ENCODE measurements at regions not wholly inside any gene's neighbourhood (a gene's known extent, or its start where the extent isn't known, plus 50 kb on each side); places are given as distances from the start of the nearest gene placed in this dataset.

DNA sequence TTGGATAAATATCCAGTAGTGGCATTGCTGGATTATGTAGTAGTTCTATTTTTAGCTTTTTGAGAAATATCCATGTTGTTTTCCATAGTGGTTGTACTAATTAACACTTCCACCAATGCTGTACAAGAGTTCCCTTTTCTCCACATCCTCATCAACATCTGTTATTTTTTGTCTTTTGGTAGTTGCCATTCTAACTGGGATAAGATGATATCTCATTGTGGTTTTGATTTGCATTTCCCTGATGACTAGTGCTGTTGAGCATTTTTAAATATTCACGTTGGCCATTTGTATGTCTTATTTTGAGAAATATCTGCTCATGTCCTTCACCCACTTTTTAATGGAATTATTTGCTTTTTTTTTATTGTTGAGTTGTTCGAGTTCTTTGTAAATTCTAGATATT, 183.9 kb downstream of the PTPRU start:
- no peaks in the 10 kb centered on the region for H3K4me1 ChIP-seq (ENCODE audit: control insufficient read depth in 1 of 2, insufficient read depth in 1 of 2, low read depth in 1 of 2, low read length in 1 of 2)
- no peak overlapping the region for H3K4me3 ChIP-seq (ENCODE audit: low read depth in 1 of 2, low read length in 1 of 2)
- TF ChIP-seq, protein P1, sequence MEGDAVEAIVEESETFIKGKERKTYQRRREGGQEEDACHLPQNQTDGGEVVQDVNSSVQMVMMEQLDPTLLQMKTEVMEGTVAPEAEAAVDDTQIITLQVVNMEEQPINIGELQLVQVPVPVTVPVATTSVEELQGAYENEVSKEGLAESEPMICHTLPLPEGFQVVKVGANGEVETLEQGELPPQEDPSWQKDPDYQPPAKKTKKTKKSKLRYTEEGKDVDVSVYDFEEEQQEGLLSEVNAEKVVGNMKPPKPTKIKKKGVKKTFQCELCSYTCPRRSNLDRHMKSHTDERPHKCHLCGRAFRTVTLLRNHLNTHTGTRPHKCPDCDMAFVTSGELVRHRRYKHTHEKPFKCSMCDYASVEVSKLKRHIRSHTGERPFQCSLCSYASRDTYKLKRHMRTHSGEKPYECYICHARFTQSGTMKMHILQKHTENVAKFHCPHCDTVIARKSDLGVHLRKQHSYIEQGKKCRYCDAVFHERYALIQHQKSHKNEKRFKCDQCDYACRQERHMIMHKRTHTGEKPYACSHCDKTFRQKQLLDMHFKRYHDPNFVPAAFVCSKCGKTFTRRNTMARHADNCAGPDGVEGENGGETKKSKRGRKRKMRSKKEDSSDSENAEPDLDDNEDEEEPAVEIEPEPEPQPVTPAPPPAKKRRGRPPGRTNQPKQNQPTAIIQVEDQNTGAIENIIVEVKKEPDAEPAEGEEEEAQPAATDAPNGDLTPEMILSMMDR (IDR thresholded peaks at IDR 0.05): no peak
- H3K9me3 ChIP-seq: no peaks in the 10 kb centered on the region
- H3K27ac ChIP-seq: no peak overlapping the region
- H3K27me3 ChIP-seq: peaks cover 6% of the 10 kb centered on the region
- no peaks in the 10 kb centered on the region for H3K36me3 ChIP-seq

DNA sequence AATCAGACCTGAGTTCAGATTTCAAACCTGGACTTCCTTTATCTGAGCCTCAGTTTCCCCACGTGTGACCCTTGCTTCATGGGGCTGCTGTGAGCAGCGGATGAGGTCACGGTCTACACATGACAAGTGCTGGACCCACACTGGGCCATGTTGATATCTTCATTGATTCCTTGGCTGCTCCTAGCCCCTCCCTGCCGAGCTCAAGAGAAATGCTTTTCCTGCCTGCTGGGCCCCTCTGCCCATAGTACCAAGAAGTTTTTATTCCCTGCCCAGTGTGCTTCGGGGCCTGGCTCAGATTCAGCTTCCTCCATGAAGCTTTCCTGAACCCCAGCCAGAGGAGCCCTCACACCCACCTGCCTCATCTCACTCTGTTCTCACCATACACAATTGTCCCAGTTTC, 181.6 kb downstream of the PTPRU start:
- TF ChIP-seq, protein P1 (IDR thresholded peaks at IDR 0.05): no peak
- H3K27me3 ChIP-seq: peaks cover 6% of the 10 kb centered on the region
- no peak overlapping the region for H3K27ac ChIP-seq
- no peak overlapping the region for H3K4me3 ChIP-seq (ENCODE audit: low read depth in 1 of 2, low read length in 1 of 2)
- H3K4me1 ChIP-seq (ENCODE audit: control insufficient read depth in 1 of 2, insufficient read depth in 1 of 2, low read depth in 1 of 2, low read length in 1 of 2): no peaks in the 10 kb centered on the region
- H3K36me3 ChIP-seq: no peaks in the 10 kb centered on the region
- no peaks in the 10 kb centered on the region for H3K9me3 ChIP-seq

DNA sequence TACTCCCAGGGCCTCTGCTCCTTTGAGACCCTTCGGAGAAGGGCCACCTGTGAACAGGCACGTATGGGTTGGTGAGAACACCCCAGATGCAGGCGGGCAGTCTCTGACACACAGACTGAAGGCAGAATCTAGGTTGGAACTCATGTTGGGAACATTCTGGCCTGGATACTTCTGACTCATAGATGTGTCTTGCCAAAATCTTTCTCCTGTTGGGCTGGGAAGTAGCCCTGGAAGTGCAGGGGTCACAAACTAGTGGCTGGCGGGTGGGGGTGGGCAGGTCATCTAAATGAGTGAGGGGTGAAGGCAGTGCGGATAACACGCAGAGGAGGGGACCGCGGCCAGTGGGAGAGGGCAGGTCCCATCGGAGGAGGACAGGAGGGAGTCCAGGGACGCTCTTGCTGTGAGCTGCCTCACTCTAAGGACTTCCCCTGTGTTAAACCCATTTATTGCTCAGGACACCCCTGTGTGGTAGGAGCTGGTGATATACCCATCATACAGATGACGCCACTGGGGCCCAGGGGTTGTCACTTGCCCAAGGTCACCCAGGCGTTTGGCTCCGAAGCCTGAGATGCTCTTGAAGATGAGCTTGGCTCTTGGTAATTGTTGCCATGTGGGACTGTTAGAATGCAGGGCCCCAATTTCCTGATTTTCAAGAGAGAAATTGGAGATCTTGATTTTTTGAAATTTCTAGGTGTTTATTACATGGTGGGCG, 181.0 kb downstream of the PTPRU start:
- Histone ChIP-seq H3K27ac (no peak overlapping the region), H3K9me3 (no peaks in the 10 kb centered on the region), H3K4me3 (ENCODE audit: low read depth in 1 of 2, low read length in 1 of 2) (no peak overlapping the region), H3K36me3 (no peaks in the 10 kb centered on the region), H3K4me1 (ENCODE audit: control insufficient read depth in 1 of 2, insufficient read depth in 1 of 2, low read depth in 1 of 2, low read length in 1 of 2) (no peaks in the 10 kb centered on the region), H3K27me3 (peaks cover 12% of the 10 kb centered on the region)
- TF ChIP-seq, protein P1 (IDR thresholded peaks at IDR 0.05): no peak

DNA sequence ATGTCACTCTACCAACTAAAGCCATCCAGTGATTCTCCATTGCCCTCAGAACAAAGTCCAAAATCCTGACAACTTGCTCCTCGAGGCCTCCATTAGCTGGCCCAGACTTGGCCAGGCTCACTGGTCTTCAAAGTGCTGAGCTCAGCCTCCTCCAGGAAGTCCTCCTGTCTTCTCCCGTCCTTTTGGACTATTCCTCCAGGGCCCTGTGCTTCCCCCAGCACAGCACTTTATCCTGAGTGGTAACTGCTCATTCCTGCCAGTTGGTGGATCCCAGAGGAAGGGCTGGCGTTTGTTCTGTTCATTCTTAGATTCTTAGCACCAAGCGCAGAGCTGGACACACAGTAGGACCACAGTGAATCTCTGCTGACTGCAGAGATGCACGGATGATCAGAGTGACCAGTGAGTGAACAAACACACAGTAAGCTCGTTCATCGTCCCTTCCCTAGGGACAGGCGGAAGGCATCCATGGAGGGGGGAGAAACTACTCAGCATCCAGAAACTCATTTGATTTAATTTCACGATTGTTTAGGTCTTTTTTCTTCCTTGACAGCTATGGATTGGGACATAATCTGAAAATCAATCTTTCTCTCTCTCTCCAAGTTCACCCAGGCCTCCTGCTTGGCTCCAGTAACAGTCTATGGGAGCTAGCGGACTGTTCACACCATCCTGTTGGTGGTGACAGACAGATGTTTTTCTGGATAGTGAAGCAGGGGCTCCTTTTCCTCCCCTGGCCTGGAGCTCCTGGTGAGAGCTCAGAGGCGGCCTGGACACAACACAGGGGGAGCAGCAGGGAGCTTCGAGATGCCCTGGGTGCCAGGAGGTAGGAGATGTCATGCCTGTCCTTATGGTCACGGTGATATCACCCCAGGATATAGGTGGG, 180.2 kb downstream of the PTPRU start:
- Histone ChIP-seq H3K4me1 (ENCODE audit: control insufficient read depth in 1 of 2, insufficient read depth in 1 of 2, low read depth in 1 of 2, low read length in 1 of 2) (no peaks in the 10 kb centered on the region), H3K27ac (no peak overlapping the region), H3K27me3 (peaks cover 12% of the 10 kb centered on the region), H3K36me3 (no peaks in the 10 kb centered on the region), H3K4me3 (ENCODE audit: low read depth in 1 of 2, low read length in 1 of 2) (no peak overlapping the region), H3K9me3 (no peaks in the 10 kb centered on the region)
- TF ChIP-seq, protein P1 (IDR thresholded peaks at IDR 0.05): no peak

DNA sequence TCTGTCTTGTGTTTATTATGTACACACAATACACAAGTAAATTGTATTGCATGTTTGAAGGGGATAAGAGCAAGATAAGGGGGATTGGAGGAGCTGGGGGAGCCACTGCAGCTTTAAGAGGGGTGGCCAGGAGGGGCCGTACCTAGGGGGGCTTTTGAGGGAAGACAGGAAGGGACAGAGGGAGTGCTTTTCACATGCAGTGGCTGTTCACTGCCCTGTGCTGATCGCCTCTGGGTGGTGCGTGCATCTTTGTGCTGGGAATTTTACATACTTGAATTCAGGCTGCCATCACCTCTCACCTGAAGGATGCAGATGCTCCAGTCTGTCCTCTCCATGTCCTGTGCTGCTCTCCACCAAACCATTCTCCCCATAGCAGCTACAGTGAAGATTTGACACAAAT, 179.5 kb downstream of the PTPRU start:
- Histone ChIP-seq H3K36me3 (no peaks in the 10 kb centered on the region), H3K4me1 (ENCODE audit: control insufficient read depth in 1 of 2, insufficient read depth in 1 of 2, low read depth in 1 of 2, low read length in 1 of 2) (no peaks in the 10 kb centered on the region), H3K4me3 (ENCODE audit: low read depth in 1 of 2, low read length in 1 of 2) (no peak overlapping the region), H3K27ac (no peak overlapping the region), H3K9me3 (no peaks in the 10 kb centered on the region), H3K27me3 (peaks cover 12% of the 10 kb centered on the region)
- TF ChIP-seq, protein P1 (IDR thresholded peaks at IDR 0.05): no peak
